ENCODE measurements at regions not wholly inside any gene's neighbourhood (a gene's known extent, or its start where the extent isn't known, plus 50 kb on each side); places are given as distances from the start of the nearest gene placed in this dataset.
"Not testable (repeated sequence)": the region's sequence is repeated elsewhere in the genome, so short reads cannot be mapped to it uniquely, and the experiment has no call there.

GRCh38 chr9:32161209-32161608, 223.2 kb upstream of the ACO1 start:
- Histone ChIP-seq H4K20me1 (ENCODE audit: control insufficient read depth, insufficient read depth, low read depth, low read length) (no peaks in the 10 kb centered on the region), H3K79me2 (ENCODE audit: control insufficient read depth, low read length) (no peaks in the 10 kb centered on the region), H3F3A (ENCODE audit: control insufficient read depth, insufficient read depth) (no peaks in the 10 kb centered on the region), H3K4me1 (ENCODE audit: control insufficient read depth, low read length) (no peaks in the 10 kb centered on the region), H3K27me3 (ENCODE audit: control insufficient read depth, low read length) (no peaks in the 10 kb centered on the region), H3K36me3 (ENCODE audit: control insufficient read depth, low read length) (no peaks in the 10 kb centered on the region), H3K9me3 (ENCODE audit: control insufficient read depth, insufficient read depth, low read length) (no peaks in the 10 kb centered on the region), H3K9me2 (replicated peaks; ENCODE audit: control insufficient read depth, low read length) (no peaks in the 10 kb centered on the region), H3K27ac (ENCODE audit: low read depth, low read length) (no peak overlapping the region), H3K4me2 (ENCODE audit: low read length) (no peak overlapping the region), H3K4me3 (ENCODE audit: low read length) (no peak overlapping the region)
- TF ChIP-seq CTCF (IDR thresholded peaks at IDR 0.05; ENCODE audit: low read depth, low read length, poor library complexity, severe bottlenecking) = no peak
- TF ChIP-seq EZH2phosphoT487 (IDR thresholded peaks at IDR 0.05; ENCODE audit: borderline replicate concordance, low read length) = no peak

- no peaks in the 10 kb centered on the region for H3K27me3 ChIP-seq (ENCODE audit: control insufficient read depth, low read length)
- TF ChIP-seq EZH2phosphoT487 (IDR thresholded peaks at IDR 0.05; ENCODE audit: borderline replicate concordance, low read length) (no peak), CTCF (IDR thresholded peaks at IDR 0.05; ENCODE audit: low read depth, low read length, poor library complexity, severe bottlenecking) (no peak)
Measured at GRCh38 chr9:32161720-32162119, 222.7 kb upstream of the ACO1 start.

GRCh38 chr9:32166316-32166715, 218.1 kb upstream of the ACO1 start:
- H3K27ac ChIP-seq (ENCODE audit: low read depth, low read length); H3K36me3 ChIP-seq (ENCODE audit: control insufficient read depth, low read length); H3F3A ChIP-seq (ENCODE audit: control insufficient read depth, insufficient read depth); H3K27me3 ChIP-seq (ENCODE audit: control insufficient read depth, low read length); H3K9me3 ChIP-seq (ENCODE audit: control insufficient read depth, insufficient read depth, low read length); H3K79me2 ChIP-seq (ENCODE audit: control insufficient read depth, low read length); H3K4me2 ChIP-seq (ENCODE audit: low read length); H3K4me1 ChIP-seq (ENCODE audit: control insufficient read depth, low read length); H3K4me3 ChIP-seq (ENCODE audit: low read length); H4K20me1 ChIP-seq (ENCODE audit: control insufficient read depth, insufficient read depth, low read depth, low read length); H3K9me2 ChIP-seq (replicated peaks; ENCODE audit: control insufficient read depth, low read length): not testable (repeated sequence)

More at GRCh38 chr9:32161720-32162119, 222.7 kb upstream of the ACO1 start:
- H3K79me2 ChIP-seq (ENCODE audit: control insufficient read depth, low read length) = no peaks in the 10 kb centered on the region
- no peaks in the 10 kb centered on the region for H3K4me1 ChIP-seq (ENCODE audit: control insufficient read depth, low read length)
- no peaks in the 10 kb centered on the region for H3K9me3 ChIP-seq (ENCODE audit: control insufficient read depth, insufficient read depth, low read length)
- H3K4me2 ChIP-seq (ENCODE audit: low read length) = no peak overlapping the region
- H3K9me2 ChIP-seq (replicated peaks; ENCODE audit: control insufficient read depth, low read length) = no peaks in the 10 kb centered on the region
- no peaks in the 10 kb centered on the region for H3F3A ChIP-seq (ENCODE audit: control insufficient read depth, insufficient read depth)
- H3K4me3 ChIP-seq (ENCODE audit: low read length) = no peak overlapping the region
- no peak overlapping the region for H3K27ac ChIP-seq (ENCODE audit: low read depth, low read length)
- no peaks in the 10 kb centered on the region for H3K36me3 ChIP-seq (ENCODE audit: control insufficient read depth, low read length)
- H4K20me1 ChIP-seq (ENCODE audit: control insufficient read depth, insufficient read depth, low read depth, low read length) = no peaks in the 10 kb centered on the region

- H3K9me3 ChIP-seq (ENCODE audit: control insufficient read depth, insufficient read depth, low read length) = no peaks in the 10 kb centered on the region
- no peak overlapping the region for H3K4me2 ChIP-seq (ENCODE audit: low read length)
- H3K27ac ChIP-seq (ENCODE audit: low read depth, low read length) = no peak overlapping the region
- H3K27me3 ChIP-seq (ENCODE audit: control insufficient read depth, low read length) = no peaks in the 10 kb centered on the region
- H3K9me2 ChIP-seq (replicated peaks; ENCODE audit: control insufficient read depth, low read length) = no peaks in the 10 kb centered on the region
- no peaks in the 10 kb centered on the region for H3K79me2 ChIP-seq (ENCODE audit: control insufficient read depth, low read length)
- H3F3A ChIP-seq (ENCODE audit: control insufficient read depth, insufficient read depth) = no peaks in the 10 kb centered on the region
- H3K4me1 ChIP-seq (ENCODE audit: control insufficient read depth, low read length) = no peaks in the 10 kb centered on the region
- H3K4me3 ChIP-seq (ENCODE audit: low read length) = no peak overlapping the region
- H3K36me3 ChIP-seq (ENCODE audit: control insufficient read depth, low read length) = no peaks in the 10 kb centered on the region
- no peaks in the 10 kb centered on the region for H4K20me1 ChIP-seq (ENCODE audit: control insufficient read depth, insufficient read depth, low read depth, low read length)
- TF ChIP-seq EZH2phosphoT487 (IDR thresholded peaks at IDR 0.05; ENCODE audit: borderline replicate concordance, low read length) (no peak), CTCF (IDR thresholded peaks at IDR 0.05; ENCODE audit: low read depth, low read length, poor library complexity, severe bottlenecking) (no peak)
Measured at GRCh38 chr9:32171339-32171738, 213.1 kb upstream of the ACO1 start.

Measured in DOHH2 (cell line).